HG03135 (cell line): ENCODE measurements at regions not wholly inside any gene's neighbourhood (a gene's known extent, or its start where the extent isn't known, plus 50 kb on each side); places are given as distances from the start of the nearest gene placed in this dataset.

ENCODE experiments used
- ATAC-seq: cut with Tn5 transposase; IDR thresholded peaks from one replicate; pipeline ENCODE4 v1.9.1; 2021; ENCODE audit warnings: mild to moderate bottlenecking, moderate library complexity; ENCODE audit not compliant: unreplicated experiment

DNA sequence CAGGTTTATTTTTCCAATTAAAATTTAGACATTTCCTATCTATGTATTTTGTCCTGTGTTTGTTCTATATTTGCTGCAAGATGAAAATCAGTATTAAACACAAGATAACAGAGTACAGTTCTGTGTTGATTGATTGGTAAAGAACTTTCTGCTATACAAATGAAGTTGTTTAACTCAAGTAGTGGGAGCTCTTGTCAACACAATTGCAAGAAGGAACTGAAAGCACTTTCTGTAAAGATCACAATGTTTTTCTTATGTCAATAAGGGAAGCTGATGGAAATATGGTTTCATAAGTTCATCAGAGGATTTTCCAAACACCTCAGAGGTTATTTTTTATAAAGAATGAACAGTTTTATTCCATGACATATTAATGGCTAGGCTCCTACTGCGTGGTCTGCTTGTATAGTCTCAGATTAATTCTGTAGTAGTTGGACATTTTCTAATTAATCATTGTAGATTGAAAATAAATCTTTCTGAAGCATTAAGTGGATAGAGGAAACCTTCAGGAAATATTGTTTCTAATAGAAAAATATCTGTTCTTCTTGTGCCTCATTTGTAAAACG lies 379.5 kb downstream of the LRFN5 start:
- ATAC-seq: no peak

DNA sequence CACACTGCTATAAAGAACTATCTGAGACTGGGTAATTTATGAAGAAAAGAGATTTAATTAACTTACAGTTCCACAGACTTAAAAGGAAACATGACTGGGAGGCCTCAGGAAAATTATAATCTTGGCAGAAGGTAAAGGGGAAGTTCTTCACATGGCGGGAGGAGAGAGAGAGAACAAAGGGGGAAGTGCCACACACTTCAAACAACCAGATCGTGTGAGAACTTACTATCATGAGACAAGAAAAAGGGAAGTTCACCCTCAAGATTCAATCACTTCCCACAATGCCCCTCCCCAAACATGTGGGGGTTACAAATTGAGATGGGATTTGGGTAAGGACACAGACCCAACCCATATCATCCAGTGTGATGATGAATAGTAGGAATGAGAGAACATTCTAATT lies 366.5 kb downstream of the LRFN5 start:
- ATAC-seq: no peak

DNA sequence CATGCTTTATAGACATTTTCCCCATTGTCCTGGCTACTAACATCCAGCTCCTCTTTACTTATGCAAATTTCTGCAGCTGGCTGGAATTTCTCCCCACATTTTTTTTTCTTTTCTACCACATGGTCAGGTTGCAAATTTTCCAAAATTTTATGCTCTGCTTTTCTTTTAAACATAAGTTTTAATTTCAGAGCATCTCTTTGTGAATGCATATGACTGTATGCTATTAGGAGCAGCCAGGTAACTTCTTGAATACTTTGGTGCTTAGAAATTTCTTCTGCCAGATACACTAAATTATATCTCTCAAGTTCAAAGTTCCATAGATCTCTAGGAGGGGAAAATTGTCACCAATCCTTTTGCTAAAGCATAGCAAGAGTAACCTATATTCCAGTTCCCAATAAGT lies 365.9 kb downstream of the LRFN5 start:
- no peak for ATAC-seq

DNA sequence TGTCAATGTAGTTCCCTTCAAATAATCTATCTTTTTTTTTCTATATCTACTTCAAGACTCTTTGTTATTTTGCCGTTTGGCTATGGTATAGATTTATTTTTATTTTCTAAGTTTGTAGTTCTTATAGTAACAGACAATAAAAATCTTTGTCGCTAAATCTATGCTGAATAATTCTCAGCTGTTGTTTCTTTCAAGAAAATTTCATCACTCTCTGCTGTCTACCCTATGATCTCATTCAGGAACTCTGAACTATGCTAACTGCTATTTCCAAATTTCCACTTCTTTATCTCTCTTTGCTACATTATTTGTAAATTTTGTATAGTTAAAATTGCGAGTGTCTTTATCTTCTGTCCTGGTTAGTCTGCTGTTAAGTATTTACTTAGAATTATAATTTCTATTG lies 353.6 kb downstream of the LRFN5 start:
- no peak for ATAC-seq

DNA sequence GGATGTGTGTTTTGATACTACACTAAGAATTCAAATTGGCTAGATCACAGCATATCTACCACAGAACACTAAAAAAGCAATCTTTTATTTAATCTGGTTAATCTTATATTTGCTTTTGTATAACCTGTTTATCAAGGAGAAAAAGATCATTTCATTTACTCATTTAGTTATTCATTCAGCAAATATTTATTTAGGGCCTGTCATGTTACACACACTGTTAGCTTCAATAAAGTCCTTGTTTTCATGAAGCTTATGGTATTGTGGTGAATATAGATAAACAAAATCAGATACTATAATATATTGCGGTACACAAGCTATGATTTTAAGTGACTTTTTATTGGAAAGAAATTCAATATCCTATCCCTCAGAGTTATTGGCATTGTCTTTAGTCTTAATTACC lies 350.8 kb downstream of the LRFN5 start:
- ATAC-seq: no peak
